Nephron (organoid): ENCODE measurements at regions not wholly inside any gene's neighbourhood (a gene's known extent, or its start where the extent isn't known, plus 50 kb on each side); places are given as distances from the start of the nearest gene placed in this dataset.
A peak's percentile ranks its signal among the peaks of the same experiment; 100 is the strongest.

ENCODE experiments used
- H3K27ac Mint-ChIP-seq, 3 experiments: 2 replicates each; pipeline ENCODE4 v1.8.0; 2020; ENCODE audit warnings: mixed read lengths in 3 of 3, mild to moderate bottlenecking in 2 of 3, moderate library complexity in 1 of 3
- H3K27me3 Mint-ChIP-seq: 2 replicates; pipeline ENCODE4 v1.8.0; 2021; ENCODE audit warnings: low read depth, mild to moderate bottlenecking, moderate library complexity, mixed read lengths
- H3K36me3 Mint-ChIP-seq: 2 replicates; pipeline ENCODE4 v1.8.0; 2020; ENCODE audit warnings: low read depth, mixed read lengths
- H3K4me1 Mint-ChIP-seq: 2 replicates; pipeline ENCODE4 v1.8.0; 2020; ENCODE audit warnings: mixed read lengths
- H3K4me3 Mint-ChIP-seq, 3 experiments: 2 replicates each; pipeline ENCODE4 v1.8.0; 2020; ENCODE audit warnings: mild to moderate bottlenecking in 3 of 3, mixed read lengths in 3 of 3, moderate library complexity in 2 of 3
- H3K9me3 Mint-ChIP-seq: 2 replicates; pipeline ENCODE4 v1.8.0; 2020; ENCODE audit warnings: mixed read lengths
- TF ChIP-seq, protein P1 (sequence below), 3 experiments: fragments of 200-600 bp; sonication (generic); IDR thresholded peaks; one replicate each; pipeline ENCODE4 v1.5.0; 2021; ENCODE audit warnings: antibody characterized with exemption in 3 of 3; ENCODE audit not compliant: unreplicated experiment in 3 of 3

DNA sequence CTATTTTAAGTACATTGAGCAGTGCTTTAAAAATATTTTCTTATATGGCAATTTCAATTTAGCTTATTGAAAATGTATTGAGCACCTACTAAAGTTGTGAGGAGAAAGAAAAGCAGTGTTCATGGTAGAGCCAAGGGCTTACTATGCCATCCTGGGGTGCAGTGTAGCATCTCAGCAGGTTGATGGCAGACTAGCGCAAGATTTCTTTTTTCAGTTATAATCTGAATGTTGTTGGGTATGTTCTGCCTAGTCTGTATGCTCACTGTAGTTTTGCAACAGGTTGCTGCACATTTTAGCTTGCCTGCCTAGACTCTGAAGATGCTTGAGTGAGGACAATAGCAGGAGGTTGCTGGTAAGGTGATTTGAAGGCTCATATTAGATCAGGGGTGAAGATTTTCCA is 103.1 kb upstream of the UNC13C start:
- Mint-ChIP-seq H3K27me3 (no peaks in the 10 kb centered on the region), H3K36me3 (no peaks in the 10 kb centered on the region), H3K4me1 (no peaks in the 10 kb centered on the region), H3K4me3 (no peak overlapping the region), H3K9me3 (peaks cover 4% of the 10 kb centered on the region), H3K27ac (peak overlapping the region in 1 of 3 experiments; percentile 5)
- TF ChIP-seq, protein P1, sequence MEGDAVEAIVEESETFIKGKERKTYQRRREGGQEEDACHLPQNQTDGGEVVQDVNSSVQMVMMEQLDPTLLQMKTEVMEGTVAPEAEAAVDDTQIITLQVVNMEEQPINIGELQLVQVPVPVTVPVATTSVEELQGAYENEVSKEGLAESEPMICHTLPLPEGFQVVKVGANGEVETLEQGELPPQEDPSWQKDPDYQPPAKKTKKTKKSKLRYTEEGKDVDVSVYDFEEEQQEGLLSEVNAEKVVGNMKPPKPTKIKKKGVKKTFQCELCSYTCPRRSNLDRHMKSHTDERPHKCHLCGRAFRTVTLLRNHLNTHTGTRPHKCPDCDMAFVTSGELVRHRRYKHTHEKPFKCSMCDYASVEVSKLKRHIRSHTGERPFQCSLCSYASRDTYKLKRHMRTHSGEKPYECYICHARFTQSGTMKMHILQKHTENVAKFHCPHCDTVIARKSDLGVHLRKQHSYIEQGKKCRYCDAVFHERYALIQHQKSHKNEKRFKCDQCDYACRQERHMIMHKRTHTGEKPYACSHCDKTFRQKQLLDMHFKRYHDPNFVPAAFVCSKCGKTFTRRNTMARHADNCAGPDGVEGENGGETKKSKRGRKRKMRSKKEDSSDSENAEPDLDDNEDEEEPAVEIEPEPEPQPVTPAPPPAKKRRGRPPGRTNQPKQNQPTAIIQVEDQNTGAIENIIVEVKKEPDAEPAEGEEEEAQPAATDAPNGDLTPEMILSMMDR (IDR thresholded peaks at IDR 0.05; ENCODE audit: unreplicated experiment in 3 of 3) = peak in 1 of 3 experiments; percentile 11

DNA sequence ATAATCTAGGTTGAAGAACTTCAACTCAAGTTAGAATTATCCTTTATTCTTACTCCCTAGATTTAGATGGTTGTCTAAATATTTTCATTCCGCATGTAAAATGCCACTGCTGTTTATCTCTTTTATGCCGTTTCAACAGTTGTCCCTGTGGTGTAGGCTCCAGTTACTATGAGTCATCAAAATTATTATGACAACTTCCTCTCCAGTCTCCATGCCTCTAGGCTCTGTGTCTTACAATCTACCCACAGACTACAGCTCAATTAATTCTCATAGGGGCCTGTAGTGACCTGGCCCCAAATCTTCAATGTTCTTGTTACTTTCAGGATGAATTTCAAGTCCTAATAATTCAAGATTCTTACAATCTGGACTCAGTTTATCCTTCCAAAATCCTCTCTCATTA is 105.8 kb upstream of the UNC13C start:
- Mint-ChIP-seq H3K36me3 (no peaks in the 10 kb centered on the region), H3K9me3 (peaks cover 6% of the 10 kb centered on the region), H3K4me1 (no peaks in the 10 kb centered on the region), H3K27me3 (no peaks in the 10 kb centered on the region), H3K4me3 (no peak overlapping the region), H3K27ac (no peak overlapping the region)
- TF ChIP-seq, protein P1 (IDR thresholded peaks at IDR 0.05; ENCODE audit: unreplicated experiment in 3 of 3) = no peak

DNA sequence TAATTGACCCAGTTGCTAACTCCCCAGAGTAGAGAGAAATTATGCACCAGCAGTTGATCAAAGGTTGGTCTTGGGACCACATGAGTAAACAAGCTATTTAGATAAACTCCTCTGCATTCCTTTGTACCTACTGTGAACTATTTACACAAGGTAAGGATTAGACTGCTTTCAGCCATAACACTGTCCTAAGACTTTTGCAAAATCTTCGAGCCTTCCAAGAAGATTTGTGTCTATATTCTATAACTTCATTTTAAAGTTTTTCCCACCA is 108.5 kb upstream of the UNC13C start:
- H3K4me3 Mint-ChIP-seq = no peak overlapping the region
- H3K9me3 Mint-ChIP-seq = peaks cover 6% of the 10 kb centered on the region

DNA sequence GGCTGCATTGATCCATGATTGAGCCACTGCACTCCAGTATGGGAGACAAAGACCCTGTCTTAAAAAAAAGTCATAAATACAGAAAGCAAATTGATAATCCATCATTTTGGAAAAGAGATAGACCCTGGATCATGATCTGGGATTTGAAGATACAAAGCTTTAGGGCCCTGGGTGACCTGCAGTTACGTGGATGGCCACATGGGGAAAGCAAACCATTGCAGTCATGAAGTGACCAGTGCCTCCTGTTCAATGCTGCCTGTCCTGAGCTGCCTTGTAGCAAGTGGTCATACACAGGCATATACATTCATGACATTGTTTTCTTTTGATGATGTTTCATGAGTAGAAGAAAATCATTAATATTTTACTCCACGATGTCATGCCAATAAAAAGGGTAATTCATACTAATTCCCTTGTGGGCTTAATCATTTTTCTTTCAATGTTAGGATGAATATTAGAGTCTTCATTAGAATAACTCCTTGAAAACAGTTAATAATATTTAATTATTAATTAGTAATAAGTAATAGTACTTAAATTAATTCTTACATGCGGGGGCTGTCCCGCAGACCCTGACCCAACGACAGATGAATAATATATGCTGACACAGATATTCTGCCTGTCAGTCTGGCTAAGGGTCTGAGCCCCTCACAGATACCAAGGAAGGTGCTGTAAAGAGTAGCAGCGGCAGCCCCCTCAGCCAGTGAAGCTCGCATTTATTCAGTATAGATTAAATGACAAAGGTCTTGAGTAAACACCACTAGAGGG is 109.0 kb upstream of the UNC13C start:
- TF ChIP-seq, protein P1 (IDR thresholded peaks at IDR 0.05; ENCODE audit: unreplicated experiment in 3 of 3) = peak in 1 of 3 experiments; percentile 22
- Mint-ChIP-seq H3K9me3 (peaks cover 6% of the 10 kb centered on the region), H3K4me3 (no peak overlapping the region), H3K27me3 (no peaks in the 10 kb centered on the region), H3K4me1 (no peaks in the 10 kb centered on the region), H3K27ac (no peak overlapping the region), H3K36me3 (no peaks in the 10 kb centered on the region)

More for the DNA sequence above, 108.5 kb upstream of the UNC13C start:
- TF ChIP-seq, protein P1 (IDR thresholded peaks at IDR 0.05; ENCODE audit: unreplicated experiment in 3 of 3) = no peak
- Mint-ChIP-seq H3K27me3 (no peaks in the 10 kb centered on the region), H3K27ac (no peak overlapping the region), H3K36me3 (no peaks in the 10 kb centered on the region), H3K4me1 (no peaks in the 10 kb centered on the region)

DNA sequence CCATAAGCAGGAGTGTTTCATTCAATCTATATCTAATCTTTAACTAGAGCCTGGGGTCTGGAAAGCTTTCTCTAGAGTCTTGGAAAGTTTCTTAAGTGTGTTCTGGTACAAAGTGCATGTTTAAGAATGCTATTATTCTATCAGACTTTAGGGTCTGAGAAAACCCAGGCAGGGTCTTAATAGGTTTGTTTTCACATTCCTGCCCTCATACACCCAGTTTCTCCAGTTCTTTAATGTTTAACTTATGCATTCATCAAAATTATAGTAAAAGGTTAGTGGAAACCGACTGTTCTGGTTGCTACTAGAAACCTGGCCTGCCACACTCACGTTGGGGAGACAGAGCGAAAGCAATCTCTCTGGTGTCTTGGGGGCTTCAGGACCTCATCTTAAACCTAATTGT is 102.9 kb upstream of the WDR72 start:
- Mint-ChIP-seq H3K36me3 (no peaks in the 10 kb centered on the region), H3K4me1 (peaks cover 13% of the 10 kb centered on the region), H3K4me3 (no peak overlapping the region), H3K9me3 (no peaks in the 10 kb centered on the region), H3K27me3 (no peaks in the 10 kb centered on the region), H3K27ac (peak overlapping the region; percentile 96 to 99 (median 96))
- TF ChIP-seq, protein P1 (IDR thresholded peaks at IDR 0.05; ENCODE audit: unreplicated experiment in 3 of 3) = no peak

DNA sequence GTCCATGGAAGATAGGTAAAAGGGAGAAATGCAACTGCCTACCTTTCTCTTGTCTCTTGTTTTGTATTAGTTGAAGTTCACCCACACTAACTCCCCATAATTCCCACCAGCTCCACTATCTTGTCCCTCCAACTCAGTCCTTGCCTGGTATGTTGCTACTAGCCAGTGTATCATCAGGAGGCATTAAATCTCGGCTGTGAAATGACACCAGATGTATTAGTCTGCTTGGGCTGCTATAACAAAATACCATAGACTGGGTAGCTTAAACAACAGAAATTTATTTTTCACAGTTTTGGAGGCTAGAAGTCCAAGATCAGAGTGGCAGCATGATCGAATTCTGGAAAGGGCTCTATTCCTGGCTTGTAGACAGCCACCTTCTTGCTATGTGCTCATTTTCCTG is 102.3 kb upstream of the WDR72 start:
- Mint-ChIP-seq H3K9me3 (no peaks in the 10 kb centered on the region), H3K27me3 (no peaks in the 10 kb centered on the region), H3K4me1 (peaks cover 13% of the 10 kb centered on the region), H3K36me3 (no peaks in the 10 kb centered on the region), H3K27ac (peak overlapping the region; percentile 96 to 99 (median 96)), H3K4me3 (peak overlapping the region in 1 of 3 experiments; percentile 28)
- TF ChIP-seq, protein P1 (IDR thresholded peaks at IDR 0.05; ENCODE audit: unreplicated experiment in 3 of 3) = no peak
